ENCODE measurements at regions not wholly inside any gene's neighbourhood (a gene's known extent, or its start where the extent isn't known, plus 50 kb on each side); places are given as distances from the start of the nearest gene placed in this dataset.

DNA sequence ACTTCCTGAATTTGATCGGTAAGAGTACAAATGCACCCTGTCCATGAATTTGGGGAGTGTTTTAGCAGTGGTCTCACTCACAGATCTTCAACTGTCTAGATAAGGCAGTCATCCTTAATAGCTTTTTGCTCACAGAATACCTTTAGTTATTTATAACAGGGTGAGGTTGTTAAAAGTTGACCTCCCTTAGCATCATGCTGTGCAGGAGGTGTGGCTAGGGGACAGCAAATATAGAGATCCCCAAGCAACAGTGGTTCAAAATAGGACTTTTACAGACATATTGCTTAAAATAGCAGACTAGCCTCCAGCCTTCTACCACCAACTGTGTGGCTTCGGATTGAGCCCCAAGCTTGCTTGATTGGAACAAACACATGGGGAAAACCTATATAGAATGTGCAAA is 724.4 kb downstream of the TLE1 start:
- DNase-seq = no peak

DNA sequence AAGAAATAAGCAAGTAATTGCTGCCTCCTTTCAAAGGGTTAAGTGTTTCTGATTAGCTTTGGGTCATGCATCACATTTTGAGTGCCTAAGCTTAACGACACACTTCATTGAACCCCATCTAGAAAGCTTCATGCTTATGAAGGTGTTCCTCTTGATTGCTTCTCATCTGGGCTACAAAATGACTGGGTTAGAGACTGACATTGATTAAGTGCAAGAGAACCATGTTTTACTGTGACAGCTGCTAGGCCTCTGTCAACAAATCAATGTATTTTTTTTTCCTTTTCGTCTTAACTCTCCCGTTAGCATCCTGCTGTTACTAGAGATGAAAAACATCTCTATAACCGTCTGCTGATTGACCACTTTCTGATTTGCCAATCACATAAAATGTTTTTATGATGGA is 725.0 kb downstream of the TLE1 start:
- DNase-seq = no peak

DNA sequence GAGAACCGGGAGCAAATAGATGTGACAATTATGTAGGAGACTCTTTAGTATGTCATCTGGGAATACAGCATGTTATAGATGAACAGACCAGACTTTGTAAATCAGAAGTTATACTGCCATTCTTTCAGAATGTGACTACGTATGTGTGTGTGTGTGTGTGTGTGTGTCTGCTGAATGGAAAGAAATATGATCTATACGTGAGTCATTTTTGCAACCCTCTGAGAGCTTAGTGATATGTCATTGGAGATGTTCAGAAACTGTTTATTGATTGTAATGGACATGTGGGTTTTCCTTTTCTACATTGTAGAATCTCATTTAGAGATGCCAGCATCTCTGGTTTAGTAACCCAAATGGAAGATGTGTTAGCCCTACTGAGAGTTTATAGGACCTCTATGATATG is 731.5 kb downstream of the TLE1 start:
- DNase-seq = no peak

DNA sequence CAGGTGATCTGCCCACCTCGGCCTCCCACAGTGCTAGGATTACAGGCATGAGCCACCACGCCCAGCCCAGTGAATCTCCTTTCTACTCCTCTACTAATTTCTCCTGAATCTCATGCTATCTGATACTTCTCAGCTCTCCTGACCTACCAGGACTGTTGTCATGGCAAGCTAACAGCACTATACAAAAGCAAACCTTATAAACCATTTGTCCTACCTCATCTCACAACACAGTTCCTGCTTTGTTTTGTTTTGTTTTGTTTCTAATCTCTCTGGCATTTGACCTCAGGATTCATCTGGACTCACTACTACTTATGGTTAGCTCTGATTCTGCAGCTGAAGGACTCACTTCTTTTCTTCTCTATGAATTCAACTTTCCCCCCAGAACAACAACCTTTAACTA is 734.8 kb downstream of the TLE1 start:
- DNase-seq = no peak

DNA sequence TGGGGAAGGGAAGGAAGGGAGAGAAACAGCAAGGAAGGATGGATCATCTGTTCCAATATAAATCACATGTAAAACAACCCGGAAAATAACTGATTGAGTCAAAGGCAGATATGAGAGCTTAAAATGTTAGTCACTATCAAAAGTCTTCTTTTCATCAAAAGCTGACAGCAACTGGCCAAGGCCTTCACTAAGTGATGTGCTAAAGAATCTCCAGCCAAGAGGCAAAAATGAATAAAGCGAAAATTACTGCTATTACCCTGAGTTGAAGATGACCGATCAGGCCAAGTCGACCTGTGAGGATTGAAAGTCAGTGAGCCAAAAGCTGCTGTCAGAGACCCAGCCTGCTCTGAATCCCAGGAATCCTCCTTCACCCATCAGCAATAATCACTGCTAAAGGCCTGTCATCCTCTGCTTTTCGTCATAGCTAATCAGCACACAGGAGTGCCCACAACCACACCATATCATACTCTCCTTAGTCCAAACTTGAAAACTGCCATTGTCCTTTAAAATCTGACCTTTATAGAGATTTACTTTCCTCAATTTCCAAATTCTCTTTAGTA is 736.9 kb downstream of the TLE1 start:
- no peak for DNase-seq

DNA sequence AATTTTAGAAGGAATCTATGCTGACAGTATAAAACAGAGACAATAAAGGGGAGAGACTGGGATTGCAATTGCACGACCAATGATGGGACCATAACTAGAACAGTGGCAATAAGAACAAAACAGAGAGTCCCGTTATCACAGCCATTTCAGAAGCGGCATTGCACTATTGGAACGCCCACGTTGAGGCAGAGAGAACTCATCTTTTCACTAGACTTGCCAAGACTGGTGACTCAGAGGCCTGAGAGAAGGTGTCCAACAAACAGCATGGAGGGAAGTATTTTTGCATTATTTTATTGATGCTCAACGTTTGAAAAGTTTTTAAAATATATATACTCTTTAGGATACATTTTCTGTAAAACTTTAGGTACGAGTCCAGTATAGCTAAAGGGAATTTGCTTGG is 737.7 kb downstream of the TLE1 start:
- no peak for DNase-seq

DNA sequence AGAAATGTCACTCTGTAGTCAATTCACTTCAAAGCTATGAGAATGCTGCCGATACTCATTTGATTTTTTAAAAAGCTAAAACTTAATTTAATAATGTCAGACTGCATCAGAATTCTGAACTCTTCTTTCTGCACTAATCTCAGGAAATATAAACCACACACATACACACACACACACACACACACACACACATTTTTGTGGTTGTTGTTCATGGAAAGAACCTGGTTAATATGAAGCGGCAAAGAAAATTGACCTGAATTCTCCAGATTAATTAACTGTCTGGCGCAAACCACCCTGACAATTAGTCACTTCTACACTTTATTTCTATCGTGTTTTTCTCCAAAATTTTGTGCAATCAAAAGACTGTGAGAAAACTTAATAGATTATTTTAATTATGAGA is 740.5 kb downstream of the TLE1 start:
- DNase-seq = no peak

DNA sequence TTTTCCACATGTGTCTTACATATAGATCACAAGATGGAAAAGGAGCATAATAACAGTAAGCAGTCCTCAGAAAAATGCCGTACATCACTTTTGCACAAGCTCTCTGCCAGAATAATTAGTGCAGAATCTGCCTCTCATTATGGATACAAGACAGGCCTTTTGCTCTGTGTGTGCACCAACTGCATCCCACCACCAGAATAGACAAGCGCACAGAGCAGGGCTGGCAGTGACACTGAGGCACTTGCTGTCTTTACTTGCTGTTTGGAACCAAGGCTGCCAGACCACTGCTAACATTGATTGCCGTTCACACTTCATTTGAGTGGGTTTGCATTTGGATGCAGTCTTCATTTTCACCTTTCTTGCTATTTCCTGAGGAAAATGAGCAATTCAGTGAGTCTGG is 741.3 kb downstream of the TLE1 start:
- no peak for DNase-seq

DNA sequence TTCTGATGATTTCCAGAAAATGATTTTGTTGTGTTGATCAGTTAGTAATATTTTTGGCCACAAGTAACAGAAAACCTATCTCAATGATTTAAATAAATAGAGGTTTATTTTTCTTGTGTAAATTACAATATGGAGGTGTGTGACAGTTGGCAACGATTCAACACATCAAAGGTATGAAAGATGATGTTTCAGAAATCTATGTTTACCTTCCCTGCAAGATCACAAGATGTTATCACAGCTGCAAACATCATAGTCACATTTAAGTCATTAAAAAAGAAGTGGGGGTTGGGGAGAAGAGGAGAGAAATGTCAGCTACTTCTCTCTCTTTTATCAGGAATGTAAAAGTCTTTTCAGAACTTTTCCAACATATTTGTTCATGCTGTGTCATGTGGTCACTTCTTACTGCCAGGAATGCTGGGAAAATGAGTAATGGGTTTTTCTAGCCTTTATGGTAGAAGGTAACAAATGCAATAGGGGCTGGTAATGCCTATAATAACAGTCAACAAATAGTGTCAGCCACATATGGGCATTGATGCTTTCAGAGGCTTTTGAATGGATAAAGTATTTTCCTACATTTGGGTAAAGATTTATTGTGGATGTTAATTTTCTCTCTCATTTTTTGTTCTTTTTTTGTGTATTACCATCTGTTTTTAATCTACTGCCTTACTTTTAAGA is 742.7 kb downstream of the TLE1 start:
- no peak for DNase-seq

DNA sequence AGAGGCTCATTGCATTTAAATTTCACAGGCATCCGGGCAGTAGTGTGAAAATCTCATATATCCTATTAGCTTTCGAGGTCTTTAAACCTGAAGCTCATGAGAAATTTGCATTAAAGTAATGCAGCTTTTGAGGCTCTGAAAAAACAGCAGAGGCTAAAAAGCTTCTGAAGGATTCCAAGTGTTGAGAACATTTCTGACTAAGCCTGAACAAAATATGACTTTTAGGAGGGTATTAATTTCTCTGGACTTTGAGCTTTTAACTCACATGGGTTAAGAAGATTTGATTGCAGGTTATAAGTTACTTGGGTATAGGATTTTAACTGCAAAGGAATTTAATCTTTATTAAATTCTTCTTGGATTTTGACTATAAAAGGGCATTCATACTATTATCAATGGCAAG is 743.9 kb downstream of the TLE1 start:
- no peak for DNase-seq

DNA sequence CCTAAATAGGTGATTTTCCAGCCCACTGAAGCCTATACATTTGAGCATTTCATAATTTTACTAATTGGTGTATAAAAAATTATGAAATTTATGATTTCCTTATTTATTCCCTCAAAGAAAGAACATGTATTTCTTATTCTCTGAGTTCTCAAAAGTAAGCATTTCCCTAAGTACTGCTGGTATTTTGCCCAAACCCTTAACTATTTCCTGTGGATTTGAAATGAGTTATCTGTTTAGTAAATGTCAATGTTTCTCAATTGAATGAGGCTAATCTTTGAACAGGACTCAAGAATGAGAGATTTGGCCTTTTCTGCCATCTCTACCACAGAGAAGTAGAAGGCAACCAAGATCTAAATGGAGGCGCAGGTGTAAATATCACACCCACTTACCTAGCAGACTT is 751.7 kb downstream of the TLE1 start:
- no peak for DNase-seq

DNA sequence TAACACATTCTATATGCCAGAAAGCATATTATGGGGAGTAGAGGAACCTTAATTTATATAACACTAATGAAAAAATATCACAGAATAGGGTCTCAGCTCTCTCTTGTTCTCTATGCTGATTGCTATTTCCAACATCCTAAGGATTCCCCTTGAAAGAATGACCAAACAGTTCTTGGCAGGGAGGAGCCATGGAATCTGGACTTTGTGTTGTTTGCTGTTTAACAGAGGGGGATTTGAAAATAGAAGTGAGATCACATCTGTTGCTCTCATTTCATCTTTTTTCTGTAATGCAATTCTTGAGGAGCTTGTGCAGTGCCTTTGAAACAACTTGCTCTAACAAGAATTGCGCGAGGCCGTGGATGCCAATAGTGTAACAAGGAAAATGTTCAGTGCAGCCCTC is 755.3 kb downstream of the TLE1 start:
- DNase-seq = no peak

DNA sequence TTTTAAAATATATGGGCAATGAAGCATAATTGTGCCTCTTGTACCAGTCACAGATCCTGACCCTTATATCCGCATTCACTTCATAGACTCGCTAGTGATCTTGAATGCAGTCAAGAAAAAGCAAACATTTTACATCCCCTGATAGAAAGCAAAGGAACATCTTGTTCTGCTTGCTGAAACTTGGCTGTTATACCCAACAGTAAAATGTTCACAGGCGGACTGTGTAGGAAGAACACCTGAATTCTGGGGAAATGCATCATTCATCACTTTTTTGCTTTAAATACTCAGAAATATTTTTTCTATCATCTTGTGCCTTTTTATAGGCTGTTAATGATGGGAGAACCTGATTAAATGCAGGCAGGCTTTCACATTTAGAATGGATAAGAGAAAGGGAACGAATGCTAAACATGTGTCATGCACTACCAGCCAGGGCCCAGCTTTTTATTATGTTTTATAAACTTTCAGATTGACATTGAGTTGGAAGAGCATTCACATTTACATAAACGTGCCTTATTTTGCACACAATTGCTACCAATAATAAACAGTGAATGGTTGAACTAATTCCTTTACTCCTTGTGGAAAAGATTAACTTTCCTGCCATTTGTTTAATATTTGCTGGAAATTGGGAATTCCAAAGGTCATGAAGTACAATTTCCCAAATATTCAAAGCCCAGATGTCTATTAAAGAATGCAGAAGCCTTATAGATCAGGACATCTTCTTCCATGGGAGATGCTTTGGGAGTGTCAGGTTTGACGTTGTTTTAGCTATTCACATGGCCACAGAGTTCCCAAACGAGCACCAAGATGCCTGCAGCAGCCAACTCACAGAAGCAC is 756.2 kb downstream of the TLE1 start:
- no peak for DNase-seq

DNA sequence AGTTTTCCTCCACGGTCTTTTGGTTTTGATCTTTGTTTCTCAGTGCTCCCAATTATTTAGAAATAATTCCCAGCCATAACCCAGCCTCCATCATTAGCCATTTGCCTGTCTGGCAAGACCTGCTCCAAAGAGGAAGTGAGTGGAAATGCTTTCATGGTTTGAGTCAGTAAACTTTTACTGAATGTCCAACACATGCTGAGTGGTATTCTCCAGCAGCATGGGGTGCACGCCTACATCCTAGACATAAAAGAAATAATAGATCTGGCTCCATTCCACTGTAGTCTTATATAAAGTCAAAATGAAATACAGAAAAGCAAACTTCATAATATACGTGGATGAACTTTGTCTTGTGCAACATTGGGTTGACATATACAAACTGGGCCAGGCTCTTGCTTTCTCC is 757.2 kb downstream of the TLE1 start:
- no peak for DNase-seq

DNA sequence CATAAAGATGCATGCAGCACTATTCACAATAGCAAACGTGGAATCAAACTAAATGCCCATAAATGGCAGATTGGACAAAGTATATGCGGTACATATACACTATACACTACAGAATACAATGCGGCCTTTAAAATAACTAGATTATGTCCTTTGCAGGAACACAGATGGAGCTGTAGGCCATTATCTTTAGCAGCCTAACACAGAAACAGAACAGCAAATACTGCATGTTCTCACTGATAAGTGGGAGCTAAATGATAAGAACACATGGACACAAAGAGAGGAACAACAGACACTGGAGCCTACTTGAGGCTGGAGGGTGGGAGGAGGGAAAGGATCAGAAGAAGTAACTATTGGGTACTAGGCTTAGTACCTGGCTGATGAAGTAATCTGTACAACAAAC is 758.2 kb downstream of the TLE1 start:
- no peak for DNase-seq

DNA sequence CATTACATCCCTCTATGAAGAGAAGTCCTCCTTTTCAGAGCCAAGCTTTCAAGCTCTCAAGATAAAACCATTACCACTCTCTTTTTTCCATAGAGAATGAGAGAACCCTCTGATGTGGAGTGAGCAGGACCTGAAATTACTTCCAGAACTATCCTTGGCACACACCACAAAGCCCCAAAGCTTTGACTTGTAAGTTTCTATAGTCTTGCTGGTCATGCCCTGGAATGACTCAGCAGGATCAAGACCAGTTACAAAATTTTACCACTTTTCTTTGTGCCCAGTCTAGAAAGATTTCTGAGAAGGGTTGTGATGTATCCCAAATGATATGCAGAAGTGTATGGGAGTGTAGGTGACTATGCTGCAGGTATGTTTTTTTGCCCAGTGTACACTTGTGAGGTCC is 760.6 kb downstream of the TLE1 start:
- no peak for DNase-seq

DNA sequence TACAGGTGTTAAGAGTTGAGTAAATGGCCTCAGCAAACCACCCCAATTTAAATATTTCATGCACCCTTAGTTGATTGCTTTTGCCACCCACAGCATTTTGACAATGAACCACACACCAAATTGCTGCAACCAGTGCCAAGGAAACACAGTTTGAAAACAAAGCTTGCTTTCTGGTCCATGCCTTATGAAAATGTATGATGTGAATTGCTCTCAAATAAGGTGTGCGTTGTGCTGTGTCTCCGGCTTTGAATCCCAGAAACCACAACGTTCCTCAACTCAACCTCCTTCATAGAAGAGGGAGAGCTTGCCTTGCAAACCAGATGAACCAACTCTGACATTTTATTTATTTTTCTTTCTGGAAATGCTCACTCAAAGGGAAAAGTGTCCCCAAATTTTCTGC is 762.7 kb downstream of the TLE1 start:
- no peak for DNase-seq

DNA sequence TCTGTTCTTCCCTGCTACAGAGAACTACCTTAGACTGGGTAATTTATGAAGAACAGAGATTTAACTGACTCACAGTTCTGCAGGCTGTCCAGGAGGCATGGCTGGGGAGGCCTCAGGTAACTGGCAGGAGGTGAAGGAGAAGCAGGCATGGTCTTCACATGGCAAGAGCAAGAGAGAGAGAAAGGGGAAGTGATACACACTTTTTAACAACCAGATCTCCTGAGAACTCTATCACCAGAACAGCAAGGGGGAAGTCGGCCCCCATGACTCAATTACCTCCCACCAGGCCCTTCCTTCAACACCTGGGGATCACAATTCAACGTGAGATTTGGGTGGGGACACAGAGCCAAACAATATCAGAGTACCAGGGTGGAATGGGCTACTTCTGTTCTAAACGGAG is 766.8 kb downstream of the TLE1 start:
- DNase-seq = no peak

DNA sequence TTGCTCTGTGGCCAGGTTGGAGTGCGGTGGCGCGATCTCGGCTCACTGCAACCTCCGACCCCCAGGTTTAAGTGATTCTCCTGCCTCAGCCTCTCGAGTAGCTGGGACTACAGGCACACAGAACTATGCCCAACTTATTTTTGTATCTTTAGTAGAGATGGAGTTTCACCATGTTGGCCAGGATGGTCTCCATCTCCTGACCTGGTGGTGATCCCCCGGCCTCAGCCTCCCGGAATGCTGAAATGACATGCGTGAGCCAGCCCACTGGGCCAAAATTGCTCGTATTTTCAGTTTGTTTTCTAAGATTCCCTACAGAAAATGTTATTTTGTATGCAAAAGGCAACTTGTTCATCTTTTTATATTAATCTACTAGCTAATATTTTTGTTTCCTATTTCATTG is 782.6 kb downstream of the TLE1 start:
- DNase-seq = no peak

DNA sequence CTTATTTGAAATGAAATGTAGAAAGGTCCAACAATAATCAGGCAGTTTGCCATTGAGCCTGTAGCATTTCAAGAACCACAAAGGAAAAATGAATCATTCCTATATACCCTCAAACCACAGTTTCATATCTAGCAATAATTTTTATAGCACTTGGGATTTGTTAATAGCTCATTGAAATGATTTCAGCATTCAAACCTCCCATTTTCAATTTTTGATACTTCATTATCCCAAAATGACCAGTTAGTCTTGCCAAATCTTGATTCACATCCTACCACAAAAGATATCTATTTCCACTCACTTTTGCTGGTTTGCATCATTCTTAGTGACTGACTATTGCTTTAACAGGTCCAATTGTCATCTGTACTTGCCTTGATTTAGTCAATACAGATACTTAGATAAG is 790.1 kb downstream of the TLE1 start:
- DNase-seq = no peak

DNA sequence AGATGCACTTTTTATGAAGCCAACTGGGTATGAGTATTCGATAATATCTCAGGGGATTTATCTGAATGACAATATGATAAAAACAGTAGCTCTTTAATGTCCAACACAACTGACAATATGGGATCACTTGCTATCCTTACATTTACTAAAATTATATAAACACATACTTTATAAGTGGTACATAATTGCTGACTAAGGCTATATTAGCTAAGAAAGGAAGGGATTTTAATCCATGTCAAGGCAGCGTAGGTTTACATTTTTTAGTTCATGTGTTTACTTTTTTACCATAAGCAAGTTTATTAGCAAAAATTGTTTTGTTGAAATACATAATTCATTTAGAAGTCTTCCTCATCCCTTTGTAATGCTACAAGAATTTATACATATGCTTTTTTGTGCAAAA is 796.2 kb downstream of the TLE1 start:
- DNase-seq = no peak

DNA sequence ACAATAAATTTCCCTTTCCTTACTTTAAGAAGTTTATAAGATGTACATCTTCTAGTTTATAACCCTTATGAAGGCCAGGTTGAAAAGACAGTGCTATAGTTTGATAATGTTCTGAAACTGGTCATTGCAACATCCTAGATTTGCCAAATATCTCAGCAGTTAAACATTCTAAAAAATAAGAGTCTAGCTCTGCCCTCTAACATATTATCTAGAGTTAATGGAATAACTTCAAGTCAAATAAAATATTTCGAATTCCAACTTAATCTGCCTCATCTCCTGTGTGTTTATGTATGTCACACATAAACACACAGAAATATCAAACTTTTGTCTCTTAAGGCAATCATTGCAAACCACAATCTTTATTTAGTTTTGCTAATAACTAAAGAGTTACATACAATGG is 796.6 kb downstream of the TLE1 start:
- DNase-seq = no peak

DNA sequence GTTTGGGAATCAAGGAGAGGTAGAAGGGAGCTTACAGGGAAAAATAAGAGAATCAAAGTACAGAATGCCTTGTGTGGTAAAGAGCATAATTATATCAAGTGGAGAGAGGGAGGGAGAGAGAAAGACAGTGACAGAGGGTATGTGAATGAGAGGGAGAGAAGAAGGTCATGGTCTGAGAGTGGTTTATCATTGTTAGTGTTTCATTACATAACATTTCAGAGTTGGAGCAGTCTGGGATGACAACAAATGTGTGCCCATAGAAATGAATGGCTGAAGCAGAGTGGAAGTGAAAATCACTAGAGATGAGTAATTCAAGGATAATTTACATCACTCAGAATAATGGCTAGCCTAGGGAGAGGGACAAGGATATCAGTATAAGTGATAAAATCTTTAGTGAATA is 799.2 kb downstream of the TLE1 start:
- no peak for DNase-seq

DNA sequence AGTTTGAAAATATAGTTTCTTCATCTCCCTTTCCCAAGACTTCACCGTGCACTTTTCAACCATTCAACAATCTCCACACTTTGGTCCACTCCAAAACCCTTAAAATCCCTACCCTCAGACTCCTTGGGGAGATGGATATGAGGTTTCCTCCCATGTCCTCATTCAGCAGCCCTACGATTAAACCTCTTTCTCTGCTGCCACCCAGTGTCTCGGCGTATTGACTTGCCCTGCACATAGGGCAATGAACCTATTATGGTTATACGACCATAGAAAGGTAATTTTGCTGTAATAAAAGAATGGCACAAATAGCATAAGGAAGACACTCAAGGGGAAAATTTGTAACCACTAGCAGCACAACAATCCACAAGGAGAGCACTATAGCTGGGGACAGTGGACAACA is 803.5 kb downstream of the TLE1 start:
- DNase-seq = no peak

All from right forelimb (tissue), 1 donor.